Tibial nerve (tissue), 4 donors: ENCODE measurements at regions not wholly inside any gene's neighbourhood (a gene's known extent, or its start where the extent isn't known, plus 50 kb on each side); places are given as distances from the start of the nearest gene placed in this dataset.
"Not testable (repeated sequence)": the region's sequence is repeated elsewhere in the genome, so short reads cannot be mapped to it uniquely, and the experiment has no call there.

Experiments
- CTCF ChIP-seq, 5 experiments: fragments of 200-600 bp in 3 of 5; fragments of 450-650 bp in 2 of 5; sonication (generic) in 3 of 5; IDR thresholded peaks; one replicate each; pipeline ENCODE4 v1.5.1; 2016 to 2019; ENCODE audit warnings: antibody characterized with exemption in 5 of 5, mild to moderate bottlenecking in 3 of 5, moderate library complexity in 2 of 5
- EP300 ChIP-seq, 2 donors: sonication (generic); formaldehyde crosslinking; IDR thresholded peaks; one replicate each; pipeline ENCODE4 v1.6.1; 2017; ENCODE audit warnings: antibody characterized with exemption in 2 of 2, mild to moderate bottlenecking in 1 of 2
- POLR2A ChIP-seq, 2 donors: fragments of 450-650 bp; IDR thresholded peaks; one replicate each; pipeline ENCODE4 v1.6.1; 2017; ENCODE audit warnings: antibody characterized with exemption in 2 of 2, mild to moderate bottlenecking in 2 of 2, moderate library complexity in 2 of 2

GRCh38 chr1:47538530-47538929 lies 100.7 kb downstream of the FOXD2 start:
- not testable (repeated sequence) for TF ChIP-seq POLR2A, CTCF, EP300 (IDR thresholded peaks at IDR 0.05)
